Glutamatergic neuron (in vitro differentiated cells): ENCODE measurements at regions not wholly inside any gene's neighbourhood (a gene's known extent, or its start where the extent isn't known, plus 50 kb on each side); places are given as distances from the start of the nearest gene placed in this dataset.

Source experiments
- DNase-seq: peaks from one replicate; pipeline ENCODE4 v3.0.0; 2022
- H3K27ac Mint-ChIP-seq: one replicate; pipeline ENCODE4 v1.8.0; 2020; ENCODE audit warnings: mild to moderate bottlenecking, mixed read lengths, inconsistent platforms; ENCODE audit not compliant: unreplicated experiment
- H3K27me3 Mint-ChIP-seq: one replicate; pipeline ENCODE4 v1.8.0; 2020; ENCODE audit warnings: mild to moderate bottlenecking, moderate library complexity, mixed read lengths, inconsistent platforms; ENCODE audit not compliant: unreplicated experiment
- H3K36me3 Mint-ChIP-seq: one replicate; pipeline ENCODE4 v1.8.0; 2020; ENCODE audit warnings: mild to moderate bottlenecking, mixed read lengths, inconsistent platforms; ENCODE audit not compliant: unreplicated experiment
- H3K4me1 Mint-ChIP-seq: one replicate; pipeline ENCODE4 v1.8.0; 2020; ENCODE audit warnings: mild to moderate bottlenecking, low read depth, mixed read lengths, inconsistent platforms; ENCODE audit not compliant: unreplicated experiment
- H3K4me3 Mint-ChIP-seq: one replicate; pipeline ENCODE4 v1.8.0; 2020; ENCODE audit warnings: mild to moderate bottlenecking, mixed read lengths, inconsistent platforms; ENCODE audit not compliant: unreplicated experiment
- H3K9me3 Mint-ChIP-seq: one replicate; pipeline ENCODE4 v1.8.0; 2020; ENCODE audit warnings: mild to moderate bottlenecking, moderate library complexity, mixed read lengths, inconsistent platforms; ENCODE audit not compliant: unreplicated experiment
- CTCF ChIP-seq: fragments of 200-600 bp; sonication (generic); IDR thresholded peaks from one replicate; pipeline ENCODE4 v1.5.0; 2021; ENCODE audit not compliant: partially characterized antibody, unreplicated experiment

- Mint-ChIP-seq H3K4me1 (peaks cover 12% of the 10 kb centered on the region), H3K9me3 (no peaks in the 10 kb centered on the region), H3K27me3 (peaks cover 3% of the 10 kb centered on the region), H3K36me3 (no peaks in the 10 kb centered on the region), H3K27ac (no peak overlapping the region), H3K4me3 (no peak overlapping the region)
- no peak for DNase-seq
- no peak for TF ChIP-seq CTCF
Observed at GRCh38 chr1:62993844-62994243, 209.9 kb downstream of the ATG4C start.

GRCh38 chr1:62995173-62995572 lies 211.2 kb downstream of the ATG4C start:
- no peak for TF ChIP-seq CTCF
- H3K4me3 Mint-ChIP-seq, result no peak overlapping the region

GRCh38 chr1:62997884-62998283 lies 214.0 kb downstream of the ATG4C start:
- no peak for DNase-seq
- H3K27ac Mint-ChIP-seq, result no peak overlapping the region
- peaks cover 34% of the 10 kb centered on the region for H3K4me1 Mint-ChIP-seq
- H3K27me3 Mint-ChIP-seq, result no peaks in the 10 kb centered on the region
- TF ChIP-seq CTCF, result no peak
- H3K9me3 Mint-ChIP-seq, result no peaks in the 10 kb centered on the region
- H3K4me3 Mint-ChIP-seq, result no peak overlapping the region
- H3K36me3 Mint-ChIP-seq, result no peaks in the 10 kb centered on the region

More at GRCh38 chr1:62995173-62995572, 211.2 kb downstream of the ATG4C start:
- Mint-ChIP-seq H3K9me3 (no peaks in the 10 kb centered on the region), H3K27me3 (peaks cover 3% of the 10 kb centered on the region), H3K36me3 (no peaks in the 10 kb centered on the region), H3K27ac (no peak overlapping the region), H3K4me1 (peaks cover 16% of the 10 kb centered on the region)
- no peak for DNase-seq

GRCh38 chr1:62998845-62999649 lies 215.1 kb downstream of the ATG4C start:
- no peak for DNase-seq
- H3K4me3 Mint-ChIP-seq, result no peak overlapping the region
- H3K27me3 Mint-ChIP-seq, result no peaks in the 10 kb centered on the region
- peaks cover 44% of the 10 kb centered on the region for H3K4me1 Mint-ChIP-seq
- H3K27ac Mint-ChIP-seq, result no peak overlapping the region
- H3K9me3 Mint-ChIP-seq, result no peaks in the 10 kb centered on the region
- H3K36me3 Mint-ChIP-seq, result no peaks in the 10 kb centered on the region
- TF ChIP-seq CTCF, result no peak

GRCh38 chr1:63000508-63000907 lies 216.6 kb downstream of the ATG4C start:
- Mint-ChIP-seq H3K36me3 (no peaks in the 10 kb centered on the region), H3K27me3 (peaks cover 2% of the 10 kb centered on the region), H3K9me3 (no peaks in the 10 kb centered on the region), H3K4me1 (peaks cover 52% of the 10 kb centered on the region), H3K4me3 (no peak overlapping the region), H3K27ac (no peak overlapping the region)
- DNase-seq, result no peak
- no peak for TF ChIP-seq CTCF
